B cell (primary cell): ENCODE measurements at regions not wholly inside any gene's neighbourhood (a gene's known extent, or its start where the extent isn't known, plus 50 kb on each side); places are given as distances from the start of the nearest gene placed in this dataset.

ENCODE experiments used
- ATAC-seq: fragments of 200-7000 bp; cut with Tn5 transposase; one replicate; pipeline ENCODE4 v1.10.0; 2021; ENCODE audit warnings: low read depth, mild to moderate bottlenecking, moderate number of reproducible peaks, moderate library complexity
- CTCF ChIA-PET: fragments of 350-600 bp; sonication (Branson Sonifier 250); formaldehyde crosslinking; loops from one replicate; lab custom pipeline; 2021; ENCODE audit warnings: antibody characterized with exemption, inconsistent platforms; lab: Charles Lee
- POLR2A ChIA-PET: fragments of 350-600 bp; sonication (Branson Sonifier 250); formaldehyde crosslinking; loops from one replicate; lab custom pipeline; 2021; ENCODE audit warnings: antibody characterized with exemption; lab: Charles Lee
- DNase-seq: peaks from one replicate; pipeline ENCODE4 v3.0.0; 2013
- H2AFZ ChIP-seq: 2 replicates; pipeline ENCODE4 v1.6.1; 2012; ENCODE audit warnings: mild to moderate bottlenecking, low read depth, low read length; ENCODE audit not compliant: insufficient read depth, poor library complexity, severe bottlenecking
- H3K27ac ChIP-seq, 2 donors: 1 replicate in 1 of 2; 2 replicates in 1 of 2; pipeline ENCODE4 v1.5.1; 2012 to 2013; ENCODE audit warnings: low read length in 2 of 2, mild to moderate bottlenecking in 2 of 2, moderate library complexity in 1 of 2
- H3K27me3 ChIP-seq, 4 experiments: fragments of 200-600 bp in 1 of 4; sonication (generic) in 1 of 4; replicated peaks in 1 of 4; 1 replicate in 2 of 4; 2 replicates in 2 of 4; pipeline versions ENCODE4 v1.6.1 to v1.7.0; 2013 to 2016; ENCODE audit warnings: low read length in 3 of 4, mild to moderate bottlenecking in 2 of 4, mixed read lengths in 1 of 4, moderate library complexity in 1 of 4; ENCODE audit not compliant: insufficient read depth in 4 of 4, control insufficient read depth in 3 of 4; ENCODE audit errors: control extremely low read depth in 1 of 4
- H3K36me3 ChIP-seq, 2 experiments: replicated peaks in 1 of 2; 1 replicate in 1 of 2; 2 replicates in 1 of 2; pipeline versions ENCODE4 v1.6.1 to v1.7.1; 2013; ENCODE audit warnings: low read length in 1 of 2; ENCODE audit not compliant: insufficient read depth in 2 of 2, control insufficient read depth in 1 of 2; ENCODE audit errors: control extremely low read depth in 1 of 2, extremely low read depth in 1 of 2
- H3K4me1 ChIP-seq, 2 donors: fragments of 200-600 bp in 1 of 2; sonication (generic) in 1 of 2; 1 replicate in 1 of 2; 2 replicates in 1 of 2; pipeline versions ENCODE4 v1.5.1 to v1.6.1; 2013 to 2017; ENCODE audit warnings: low read length in 2 of 2; ENCODE audit not compliant: control insufficient read depth in 2 of 2, insufficient read depth in 2 of 2
- H3K4me2 ChIP-seq: replicated peaks from 2 replicates; pipeline ENCODE3; 2012; ENCODE audit warnings: mild to moderate bottlenecking, low read depth, low read length; ENCODE audit not compliant: poor library complexity, severe bottlenecking
- H3K4me3 ChIP-seq, 5 experiments: fragments of 200-600 bp in 1 of 5; sonication (generic) in 1 of 5; 1 replicate in 3 of 5; 2 replicates in 2 of 5; pipeline versions ENCODE4 v1.5.1 to v1.7.0; 2011 to 2016; ENCODE audit warnings: low read length in 4 of 5, mild to moderate bottlenecking in 4 of 5, low read depth in 2 of 5, control low read depth in 1 of 5, moderate library complexity in 1 of 5; ENCODE audit not compliant: insufficient read depth in 1 of 5; ENCODE audit errors: control extremely low read depth in 1 of 5, extremely low read depth in 1 of 5
- H3K79me2 ChIP-seq: fragments of 200-600 bp; sonication (generic); one replicate; pipeline ENCODE4 v1.6.0; 2016; ENCODE audit warnings: low read length; ENCODE audit not compliant: control insufficient read depth, insufficient read depth
- H3K9ac ChIP-seq: fragments of 200-600 bp; sonication (generic); 2 replicates; pipeline ENCODE4 v1.6.1; 2017; ENCODE audit warnings: mild to moderate bottlenecking, low read length, moderate library complexity
- H3K9me3 ChIP-seq, 3 donors: one replicate each; pipeline versions ENCODE4 v1.6.1 to v1.7.1; 2013; ENCODE audit warnings: low read length in 2 of 3; ENCODE audit not compliant: control insufficient read depth in 2 of 3, insufficient read depth in 1 of 3; ENCODE audit errors: control extremely low read depth in 1 of 3
- H4K20me1 ChIP-seq: 2 replicates; pipeline ENCODE4 v1.6.0; 2012; ENCODE audit warnings: mild to moderate bottlenecking, low read length; ENCODE audit not compliant: insufficient read depth, control insufficient read depth, poor library complexity, severe bottlenecking
- H3K27ac Mint-ChIP-seq: one replicate; pipeline ENCODE4 v1.8.0; 2021; ENCODE audit warnings: mixed read lengths
- H3K27me3 Mint-ChIP-seq: one replicate; pipeline ENCODE4 v1.8.0; 2021; ENCODE audit warnings: mixed read lengths
- H3K4me1 Mint-ChIP-seq: one replicate; pipeline ENCODE4 v1.8.0; 2021; ENCODE audit warnings: mixed read lengths
- H3K4me3 Mint-ChIP-seq: one replicate; pipeline ENCODE4 v1.8.0; 2021; ENCODE audit warnings: mixed read lengths
- H3K9me3 Mint-ChIP-seq: one replicate; pipeline ENCODE4 v1.8.0; 2022; ENCODE audit warnings: mixed read lengths; ENCODE audit not compliant: insufficient read depth
- EZH2 ChIP-seq: IDR thresholded peaks from 2 replicates; pipeline ENCODE4 v1.6.1; 2012; ENCODE audit warnings: borderline replicate concordance, low read depth, mild to moderate bottlenecking, moderate library complexity, low read length; ENCODE audit not compliant: insufficient read depth, poor library complexity, severe bottlenecking
- WGBS: methylation state at CpG from one replicate; pipeline ENCODE4 v1.1.5; 2013; ENCODE audit warnings: missing lambda C conversion rate; ENCODE audit not compliant: insufficient coverage; 5-methylcytosine and 5-hydroxymethylcytosine counted together
- intact Hi-C: fragments of 100-400 bp; cut with micrococcal nuclease; formaldehyde crosslinking; loops from one replicate; pipeline ENCODE4 v1.10.0; 2022
- TF ChIP-seq, protein P1 (sequence below): fragments of 200-600 bp; IDR thresholded peaks from one replicate; pipeline ENCODE4 v1.8.0; 2022; ENCODE audit warnings: antibody characterized with exemption, mild to moderate bottlenecking

DNA sequence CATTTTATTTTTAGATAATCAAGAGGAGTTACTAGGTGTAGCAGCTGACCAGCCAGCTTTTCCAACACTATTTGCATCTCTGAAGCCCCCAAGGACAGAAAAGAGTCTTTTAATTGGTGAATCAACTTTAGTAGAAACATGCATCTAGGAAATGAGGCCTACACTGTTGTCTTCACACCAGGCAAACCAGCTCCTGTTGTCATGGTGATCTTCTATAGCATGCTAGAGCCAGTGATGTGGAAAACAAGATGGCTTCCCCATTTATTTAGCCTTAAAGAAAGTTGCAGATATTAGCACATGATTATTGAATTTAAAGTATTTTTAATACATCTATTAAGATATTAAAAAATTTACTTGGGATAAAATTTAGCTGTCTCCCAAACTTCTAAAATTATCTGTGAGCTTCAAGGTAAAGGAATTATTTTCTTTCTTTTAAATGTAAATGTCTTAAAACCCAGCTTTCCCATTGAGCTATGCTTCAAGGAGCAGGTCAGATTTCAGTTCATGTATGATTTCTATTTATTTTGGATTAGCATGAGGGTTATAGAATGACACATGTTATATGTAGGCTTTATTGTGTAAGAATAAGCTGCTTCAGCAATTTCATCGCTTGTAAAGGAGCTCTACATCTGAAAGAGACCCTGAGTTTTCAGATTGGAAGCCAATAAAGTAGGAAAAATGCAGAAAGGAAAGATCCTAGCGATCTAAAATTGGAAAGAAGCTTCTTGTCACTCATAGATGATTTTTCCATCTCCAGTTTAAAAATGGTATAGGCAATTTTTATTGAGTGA, 564.9 kb upstream of the CITED2 start:
- H3K4me1 Mint-ChIP-seq: peaks cover 9% of the 10 kb centered on the region
- intact Hi-C loops: no loop called here
- no peak for TF ChIP-seq EZH2
- TF ChIP-seq, protein P1, sequence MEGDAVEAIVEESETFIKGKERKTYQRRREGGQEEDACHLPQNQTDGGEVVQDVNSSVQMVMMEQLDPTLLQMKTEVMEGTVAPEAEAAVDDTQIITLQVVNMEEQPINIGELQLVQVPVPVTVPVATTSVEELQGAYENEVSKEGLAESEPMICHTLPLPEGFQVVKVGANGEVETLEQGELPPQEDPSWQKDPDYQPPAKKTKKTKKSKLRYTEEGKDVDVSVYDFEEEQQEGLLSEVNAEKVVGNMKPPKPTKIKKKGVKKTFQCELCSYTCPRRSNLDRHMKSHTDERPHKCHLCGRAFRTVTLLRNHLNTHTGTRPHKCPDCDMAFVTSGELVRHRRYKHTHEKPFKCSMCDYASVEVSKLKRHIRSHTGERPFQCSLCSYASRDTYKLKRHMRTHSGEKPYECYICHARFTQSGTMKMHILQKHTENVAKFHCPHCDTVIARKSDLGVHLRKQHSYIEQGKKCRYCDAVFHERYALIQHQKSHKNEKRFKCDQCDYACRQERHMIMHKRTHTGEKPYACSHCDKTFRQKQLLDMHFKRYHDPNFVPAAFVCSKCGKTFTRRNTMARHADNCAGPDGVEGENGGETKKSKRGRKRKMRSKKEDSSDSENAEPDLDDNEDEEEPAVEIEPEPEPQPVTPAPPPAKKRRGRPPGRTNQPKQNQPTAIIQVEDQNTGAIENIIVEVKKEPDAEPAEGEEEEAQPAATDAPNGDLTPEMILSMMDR: no peak
- H3K4me3 Mint-ChIP-seq: no peak overlapping the region
- no peaks in the 10 kb centered on the region for H3K36me3 ChIP-seq
- no peaks in the 10 kb centered on the region for H3K9me3 Mint-ChIP-seq
- H3K4me2 ChIP-seq: no peak overlapping the region
- no peak overlapping the region for H3K4me3 ChIP-seq
- no peak overlapping the region for H3K9ac ChIP-seq
- POLR2A ChIA-PET: no interaction called here
- H3K9me3 ChIP-seq: no peaks in the 10 kb centered on the region
- H4K20me1 ChIP-seq: no peaks in the 10 kb centered on the region
- no peak overlapping the region for H3K27ac Mint-ChIP-seq
- DNase-seq: peak; percentile 14
- no peaks in the 10 kb centered on the region for H3K27me3 Mint-ChIP-seq
- no peak overlapping the region for H3K27ac ChIP-seq
- WGBS: 100% methylated on average over 1 of the region's 2 CpGs
- H3K4me1 ChIP-seq: peaks cover 9 to 11% of the 10 kb centered on the region in 2 donors
- H2AFZ ChIP-seq: no peak overlapping the region
- no peaks in the 10 kb centered on the region for H3K27me3 ChIP-seq
- ATAC-seq: no peak
- H3K79me2 ChIP-seq: no peaks in the 10 kb centered on the region
- CTCF ChIA-PET: interaction anchor here (1.1 kb wide), 1 partner anchor 10 kb away, joined by 4 read pairs; no protein-coding TSS in a partner anchor

DNA sequence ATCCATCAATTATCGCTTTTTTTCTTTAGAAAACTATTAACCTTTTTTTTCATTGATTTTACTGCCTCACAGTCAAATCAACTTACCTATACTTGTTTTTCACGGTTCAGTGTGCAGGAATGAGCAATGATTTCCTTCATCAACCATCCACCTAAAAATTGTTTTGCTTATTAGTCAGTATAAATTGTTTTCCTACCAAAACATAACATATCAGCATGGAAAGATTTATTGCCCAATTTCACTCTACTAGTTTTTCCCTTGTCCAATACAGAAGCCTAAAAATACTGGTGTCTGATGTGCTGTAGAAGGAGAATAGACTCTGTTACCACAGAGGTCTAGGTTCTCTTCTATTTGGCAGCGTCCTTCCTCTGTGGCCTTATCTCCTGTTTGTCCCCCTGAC, 558.2 kb upstream of the CITED2 start:
- Mint-ChIP-seq H3K9me3 (no peaks in the 10 kb centered on the region), H3K27me3 (peaks cover 5% of the 10 kb centered on the region), H3K4me3 (no peak overlapping the region), H3K27ac (no peak overlapping the region), H3K4me1 (no peaks in the 10 kb centered on the region)
- intact Hi-C loops: no loop called here
- 89% methylated on average over 1 of the region's 3 CpGs for WGBS
- ChIA-PET POLR2A (no interaction called here), CTCF (no interaction called here)
- Histone ChIP-seq H3K9me3 (no peaks in the 10 kb centered on the region), H3K9ac (no peak overlapping the region), H3K27ac (no peak overlapping the region), H3K79me2 (no peaks in the 10 kb centered on the region), H4K20me1 (no peaks in the 10 kb centered on the region), H3K4me1 (no peaks in the 10 kb centered on the region), H2AFZ (no peak overlapping the region), H3K4me2 (no peak overlapping the region), H3K4me3 (no peak overlapping the region), H3K27me3 (no peaks in the 10 kb centered on the region), H3K36me3 (no peaks in the 10 kb centered on the region)
- no peak for TF ChIP-seq EZH2
- TF ChIP-seq, protein P1: no peak
- DNase-seq (no peak), ATAC-seq (no peak)
